Activated CD8-positive, alpha-beta T cell treated with anti-CD3 and anti-CD28 coated beads, Interleukin-2, amount 10 ng/mL, durations not matched to agents 7 days and 5 days (primary cell): ENCODE measurements at regions not wholly inside any gene's neighbourhood (a gene's known extent, or its start where the extent isn't known, plus 50 kb on each side); places are given as distances from the start of the nearest gene placed in this dataset.

ENCODE experiments used
- ATAC-seq: fragments of 150-1000 bp; cut with Tn5 transposase; one replicate; pipeline ENCODE4 v1.10.0; 2021; ENCODE audit warnings: moderate library complexity
- CTCF ChIA-PET: fragments of 350-600 bp; sonication (Branson Sonifier 250); formaldehyde crosslinking; loops from one replicate; lab custom pipeline; 2021; ENCODE audit warnings: antibody characterized with exemption; lab: Charles Lee
- POLR2A ChIA-PET: fragments of 350-600 bp; sonication (Branson Sonifier 250); formaldehyde crosslinking; loops from one replicate; lab custom pipeline; 2021; ENCODE audit warnings: antibody characterized with exemption; lab: Charles Lee
- DNase-seq: peaks from one replicate; pipeline ENCODE4 v3.0.0-alpha.2; 2020
- H3K27ac Mint-ChIP-seq: one replicate; pipeline ENCODE4 v1.8.0; 2021; ENCODE audit warnings: mild to moderate bottlenecking, mixed read lengths
- H3K27me3 Mint-ChIP-seq: one replicate; pipeline ENCODE4 v1.8.0; 2021; ENCODE audit warnings: low read depth, mixed read lengths
- H3K36me3 Mint-ChIP-seq: one replicate; pipeline ENCODE4 v1.8.0; 2021; ENCODE audit warnings: low read depth, mixed read lengths
- H3K4me1 Mint-ChIP-seq: one replicate; pipeline ENCODE4 v1.8.0; 2021; ENCODE audit warnings: low read depth, mixed read lengths
- H3K4me3 Mint-ChIP-seq: one replicate; pipeline ENCODE4 v1.8.0; 2021; ENCODE audit warnings: mild to moderate bottlenecking, mixed read lengths
- H3K9me3 Mint-ChIP-seq: one replicate; pipeline ENCODE4 v1.8.0; 2022; ENCODE audit warnings: mixed read lengths; ENCODE audit not compliant: insufficient read depth

DNA sequence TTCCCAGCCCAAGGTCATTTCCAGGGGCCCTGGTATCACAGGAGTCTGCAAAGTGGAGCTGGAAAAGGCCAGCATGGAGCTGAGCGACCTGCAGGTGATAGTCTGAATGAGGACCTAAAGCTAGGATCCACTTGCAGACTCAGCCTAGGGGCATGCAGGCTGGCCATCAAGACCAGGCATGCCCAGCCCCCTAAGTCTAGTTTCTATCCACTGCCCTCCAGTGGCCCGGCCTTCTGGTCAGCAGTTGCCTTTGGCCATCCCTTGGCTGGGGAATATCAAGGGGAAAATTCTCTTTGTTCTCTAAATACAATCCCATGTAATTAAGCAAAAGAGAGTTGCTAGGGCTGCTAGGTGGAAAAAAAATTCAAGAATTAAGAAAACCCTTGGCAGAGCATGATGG, 96.3 kb upstream of the LHX5 start:
- H3K9me3 Mint-ChIP-seq, result no peaks in the 10 kb centered on the region
- DNase-seq (no peak), ATAC-seq (no peak)
- peaks cover 3% of the 10 kb centered on the region for H3K27me3 Mint-ChIP-seq
- H3K36me3 Mint-ChIP-seq, result no peaks in the 10 kb centered on the region
- no peaks in the 10 kb centered on the region for H3K4me1 Mint-ChIP-seq
- ChIA-PET CTCF (no interaction called here), POLR2A (no interaction called here)
- no peak overlapping the region for H3K27ac Mint-ChIP-seq
- no peak overlapping the region for H3K4me3 Mint-ChIP-seq

GRCh38 chr12:113565368-113565767, 93.7 kb upstream of the LHX5 start:
- no peaks in the 10 kb centered on the region for H3K36me3 Mint-ChIP-seq
- no peaks in the 10 kb centered on the region for H3K9me3 Mint-ChIP-seq
- ChIA-PET POLR2A (no interaction called here), CTCF (interaction anchor here (1.2 kb wide), 1 partner anchor 37 kb away, joined by 3 read pairs; no protein-coding TSS in a partner anchor)
- H3K4me1 Mint-ChIP-seq, result no peaks in the 10 kb centered on the region
- H3K27me3 Mint-ChIP-seq, result peaks cover 3% of the 10 kb centered on the region
- no peak overlapping the region for H3K27ac Mint-ChIP-seq
- no peak overlapping the region for H3K4me3 Mint-ChIP-seq
- ATAC-seq, result no peak
- no peak for DNase-seq

DNA sequence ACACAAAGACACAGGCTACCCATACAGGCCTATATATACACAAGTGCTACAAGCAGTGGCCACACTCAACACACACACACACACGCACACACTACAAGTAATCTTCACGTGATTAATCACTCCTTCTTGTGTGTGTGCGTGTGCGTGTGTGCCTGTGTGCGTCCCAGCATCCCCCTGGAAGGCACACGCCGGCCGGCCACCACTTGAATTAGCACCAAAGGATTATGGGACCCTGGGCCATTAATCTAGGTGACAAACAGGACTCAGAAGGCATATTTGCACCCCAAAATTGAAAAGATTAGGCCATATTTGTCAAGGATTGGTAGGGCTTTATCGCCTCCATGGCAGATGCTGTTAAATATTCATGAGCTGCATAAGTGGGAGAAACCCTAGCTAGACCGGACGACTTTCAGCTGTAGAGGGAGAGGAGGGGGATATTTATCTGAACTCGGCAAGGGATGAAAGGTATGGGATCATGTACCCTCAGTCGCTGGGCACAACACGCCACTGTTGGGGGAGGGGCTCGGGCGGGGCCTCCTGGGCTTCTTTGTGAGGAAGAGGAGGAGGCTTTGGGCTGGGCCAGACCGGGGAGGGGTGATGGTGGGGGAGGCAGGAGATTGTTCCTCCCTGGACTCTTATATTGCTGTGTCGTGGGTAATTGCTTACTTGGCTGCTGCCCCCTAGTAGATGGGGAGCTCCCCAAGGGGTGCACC, 89.6 kb upstream of the LHX5 start:
- ChIA-PET CTCF (no interaction called here), POLR2A (no interaction called here)
- no peak for DNase-seq

DNA sequence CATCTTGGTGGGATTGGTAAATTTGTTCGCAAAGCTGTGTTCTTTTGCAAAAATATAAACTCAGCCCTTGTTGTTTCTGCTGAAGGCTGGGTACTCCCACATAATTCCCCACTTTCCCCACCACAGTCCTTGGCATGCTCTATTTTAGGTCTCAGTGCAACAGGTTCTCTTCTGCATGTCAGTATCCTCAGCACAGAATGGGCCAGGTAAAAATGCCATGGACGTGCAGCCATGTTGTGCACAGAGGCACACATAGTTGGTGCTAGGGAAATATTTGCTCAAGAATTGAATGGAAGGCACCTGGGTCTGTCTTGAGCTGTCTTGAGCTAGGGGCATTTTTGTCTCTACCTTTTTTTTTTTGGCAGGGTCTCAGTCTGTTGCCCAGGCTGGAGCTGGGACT, 87.8 kb upstream of the LHX5 start:
- Mint-ChIP-seq H3K27ac (no peak overlapping the region), H3K36me3 (no peaks in the 10 kb centered on the region)

More for the DNA sequence above, 89.6 kb upstream of the LHX5 start:
- Mint-ChIP-seq H3K9me3 (no peaks in the 10 kb centered on the region), H3K4me1 (no peaks in the 10 kb centered on the region), H3K36me3 (no peaks in the 10 kb centered on the region), H3K27me3 (peaks cover 5% of the 10 kb centered on the region), H3K4me3 (no peak overlapping the region), H3K27ac (no peak overlapping the region)
- ATAC-seq, result no peak

DNA sequence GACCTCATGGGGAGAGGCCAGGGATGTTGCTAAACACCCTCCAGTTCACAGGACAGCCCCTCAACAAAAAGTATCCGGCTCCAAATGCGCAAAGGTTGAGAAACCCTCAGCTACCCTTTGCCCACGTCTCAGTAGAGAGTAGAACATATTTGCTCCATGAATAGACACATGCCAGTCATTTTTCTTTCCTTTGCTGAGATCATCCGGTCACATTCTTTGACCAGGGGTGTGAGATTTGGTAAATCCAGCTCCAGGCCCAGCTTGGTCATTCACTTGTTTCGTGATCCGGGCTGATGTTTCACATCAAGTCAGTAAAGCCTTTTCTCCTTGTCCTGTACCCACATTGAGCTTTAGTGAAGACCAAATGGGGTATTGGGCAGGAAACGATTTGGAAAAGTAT, 83.6 kb upstream of the LHX5 start:
- DNase-seq, result no peak
- no peak overlapping the region for H3K4me3 Mint-ChIP-seq
- no peaks in the 10 kb centered on the region for H3K9me3 Mint-ChIP-seq
- POLR2A ChIA-PET, result no interaction called here
- peaks cover 2% of the 10 kb centered on the region for H3K27me3 Mint-ChIP-seq
- no peaks in the 10 kb centered on the region for H3K36me3 Mint-ChIP-seq
- H3K4me1 Mint-ChIP-seq, result no peaks in the 10 kb centered on the region
- no peak for ATAC-seq
- H3K27ac Mint-ChIP-seq, result no peak overlapping the region
- CTCF ChIA-PET, result no interaction called here

More for the DNA sequence above, 87.8 kb upstream of the LHX5 start:
- Mint-ChIP-seq H3K27me3 (peaks cover 2% of the 10 kb centered on the region), H3K4me3 (no peak overlapping the region), H3K9me3 (no peaks in the 10 kb centered on the region), H3K4me1 (no peaks in the 10 kb centered on the region)
- ChIA-PET CTCF (no interaction called here), POLR2A (no interaction called here)
- ATAC-seq (no peak), DNase-seq (no peak)

DNA sequence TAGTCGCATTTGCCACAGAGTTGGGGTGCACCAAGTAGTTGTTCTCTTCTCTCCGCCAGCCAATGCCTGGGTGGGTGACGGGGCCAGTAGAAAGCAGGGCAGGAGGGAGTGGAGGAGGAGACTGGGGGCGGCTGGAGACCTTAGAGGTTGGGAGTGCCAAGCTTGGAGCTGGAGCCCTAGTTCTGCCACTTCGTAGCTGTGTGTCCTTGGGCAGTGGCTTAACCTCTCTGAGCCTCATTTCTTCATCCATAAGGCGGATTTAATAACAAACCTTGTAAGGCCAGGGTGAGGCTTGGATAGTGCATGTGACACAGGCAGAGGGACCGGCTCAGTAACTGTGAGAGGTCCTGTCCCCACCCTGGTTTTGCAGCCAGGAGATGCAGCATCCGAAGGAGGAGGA, 81.1 kb upstream of the LHX5 start:
- no peaks in the 10 kb centered on the region for H3K4me1 Mint-ChIP-seq
- no peak overlapping the region for H3K27ac Mint-ChIP-seq
- no peaks in the 10 kb centered on the region for H3K9me3 Mint-ChIP-seq
- no peaks in the 10 kb centered on the region for H3K36me3 Mint-ChIP-seq
- peaks cover under 1% of the 10 kb centered on the region for H3K27me3 Mint-ChIP-seq
- H3K4me3 Mint-ChIP-seq, result no peak overlapping the region
- ATAC-seq (no peak), DNase-seq (no peak)
- ChIA-PET CTCF (no interaction called here), POLR2A (no interaction called here)

DNA sequence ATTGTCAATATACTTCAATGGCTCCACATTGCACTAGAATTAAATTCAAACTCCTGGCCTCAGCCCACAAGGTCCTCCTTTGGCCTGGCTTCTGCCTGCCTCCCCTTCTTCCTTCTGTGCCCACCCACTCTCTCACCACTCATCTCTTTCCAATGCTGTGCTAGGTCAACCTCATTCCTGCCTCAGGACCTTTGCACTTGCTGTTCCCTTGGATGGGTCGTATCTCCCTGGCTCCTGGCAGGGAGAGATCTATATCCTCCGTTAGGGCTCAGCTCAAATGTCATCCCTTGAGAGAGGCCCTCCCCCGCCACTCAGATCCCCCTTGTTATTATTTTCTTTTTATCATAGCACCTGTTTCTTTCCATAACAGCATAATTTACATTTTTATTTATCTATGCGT, 79.9 kb upstream of the LHX5 start:
- Mint-ChIP-seq H3K36me3 (no peaks in the 10 kb centered on the region), H3K27ac (no peak overlapping the region), H3K27me3 (no peaks in the 10 kb centered on the region), H3K9me3 (no peaks in the 10 kb centered on the region), H3K4me3 (no peak overlapping the region), H3K4me1 (no peaks in the 10 kb centered on the region)
- ATAC-seq (no peak), DNase-seq (no peak)
- POLR2A ChIA-PET, result no interaction called here
- CTCF ChIA-PET, result no interaction called here

GRCh38 chr12:113548467-113548866, 76.8 kb upstream of the LHX5 start:
- Mint-ChIP-seq H3K9me3 (no peaks in the 10 kb centered on the region), H3K36me3 (no peaks in the 10 kb centered on the region), H3K4me3 (no peak overlapping the region), H3K27ac (no peak overlapping the region), H3K4me1 (no peaks in the 10 kb centered on the region), H3K27me3 (no peaks in the 10 kb centered on the region)
- ATAC-seq, result no peak
- no peak for DNase-seq
- ChIA-PET POLR2A (no interaction called here), CTCF (no interaction called here)

GRCh38 chr12:113546916-113547863, 75.5 kb upstream of the LHX5 start:
- Mint-ChIP-seq H3K4me1 (no peaks in the 10 kb centered on the region), H3K36me3 (no peaks in the 10 kb centered on the region), H3K9me3 (no peaks in the 10 kb centered on the region), H3K27me3 (no peaks in the 10 kb centered on the region), H3K4me3 (no peak overlapping the region), H3K27ac (no peak overlapping the region)
- DNase-seq (no peak), ATAC-seq (no peak)
- CTCF ChIA-PET, result no interaction called here
- POLR2A ChIA-PET, result no interaction called here

- CTCF ChIA-PET, result no interaction called here
- no peaks in the 10 kb centered on the region for H3K4me1 Mint-ChIP-seq
- no peaks in the 10 kb centered on the region for H3K27me3 Mint-ChIP-seq
- ATAC-seq (no peak), DNase-seq (no peak)
- POLR2A ChIA-PET, result no interaction called here
- peaks cover 5% of the 10 kb centered on the region for H3K9me3 Mint-ChIP-seq
- no peak overlapping the region for H3K27ac Mint-ChIP-seq
- H3K4me3 Mint-ChIP-seq, result no peak overlapping the region
- no peaks in the 10 kb centered on the region for H3K36me3 Mint-ChIP-seq
These were observed 66.0 kb upstream of the LHX5 start for GRCh38 chr12:113537751-113538087.

- POLR2A ChIA-PET, result no interaction called here
- Mint-ChIP-seq H3K4me3 (no peak overlapping the region), H3K36me3 (no peaks in the 10 kb centered on the region), H3K27me3 (no peaks in the 10 kb centered on the region), H3K27ac (no peak overlapping the region), H3K9me3 (peaks cover 5% of the 10 kb centered on the region), H3K4me1 (no peaks in the 10 kb centered on the region)
- DNase-seq (no peak), ATAC-seq (no peak)
- CTCF ChIA-PET, result no interaction called here
These were observed 65.5 kb upstream of the LHX5 start for GRCh38 chr12:113537046-113537750.

DNA sequence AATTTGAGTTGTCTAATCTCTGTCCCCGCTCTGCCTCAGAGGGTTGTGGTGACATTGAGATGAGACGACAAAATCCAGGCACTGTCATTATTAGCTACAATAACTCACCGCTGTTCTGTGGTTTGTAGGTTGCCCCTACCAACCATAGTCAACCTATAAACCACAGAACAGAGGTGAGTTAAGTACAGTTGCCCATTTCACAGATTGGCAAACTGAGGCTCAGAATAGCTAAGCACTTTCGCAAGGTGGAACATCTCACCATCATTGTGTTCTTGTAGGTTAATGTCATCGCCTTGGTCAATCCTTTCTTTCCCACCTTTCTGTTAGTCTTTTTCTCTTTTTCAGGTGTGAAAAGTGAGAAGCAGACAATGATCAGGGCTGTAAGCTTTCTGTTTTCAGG, 63.4 kb upstream of the LHX5 start:
- no peaks in the 10 kb centered on the region for H3K4me1 Mint-ChIP-seq
- ChIA-PET CTCF (no interaction called here), POLR2A (no interaction called here)
- H3K27ac Mint-ChIP-seq, result no peak overlapping the region
- ATAC-seq (no peak), DNase-seq (no peak)
- no peaks in the 10 kb centered on the region for H3K36me3 Mint-ChIP-seq
- peaks cover 5% of the 10 kb centered on the region for H3K9me3 Mint-ChIP-seq
- no peaks in the 10 kb centered on the region for H3K27me3 Mint-ChIP-seq
- no peak overlapping the region for H3K4me3 Mint-ChIP-seq
